Esophagus muscularis mucosa (tissue), 3 donors: ENCODE measurements at regions not wholly inside any gene's neighbourhood (a gene's known extent, or its start where the extent isn't known, plus 50 kb on each side); places are given as distances from the start of the nearest gene placed in this dataset.

Experiments used
- POLR2A ChIP-seq: fragments of 450-650 bp; IDR thresholded peaks from one replicate; pipeline ENCODE4 v1.6.1; 2017; ENCODE audit warnings: antibody characterized with exemption, moderate library complexity, mild to moderate bottlenecking, low read depth
- TF ChIP-seq, protein P1 (sequence below), 3 experiments: fragments of 200-600 bp in 2 of 3; fragments of 450-650 bp in 1 of 3; sonication (generic) in 2 of 3; IDR thresholded peaks; one replicate each; pipeline ENCODE4 v1.5.1; 2017 to 2019; ENCODE audit warnings: antibody characterized with exemption in 3 of 3, mild to moderate bottlenecking in 2 of 3, moderate library complexity in 1 of 3

DNA sequence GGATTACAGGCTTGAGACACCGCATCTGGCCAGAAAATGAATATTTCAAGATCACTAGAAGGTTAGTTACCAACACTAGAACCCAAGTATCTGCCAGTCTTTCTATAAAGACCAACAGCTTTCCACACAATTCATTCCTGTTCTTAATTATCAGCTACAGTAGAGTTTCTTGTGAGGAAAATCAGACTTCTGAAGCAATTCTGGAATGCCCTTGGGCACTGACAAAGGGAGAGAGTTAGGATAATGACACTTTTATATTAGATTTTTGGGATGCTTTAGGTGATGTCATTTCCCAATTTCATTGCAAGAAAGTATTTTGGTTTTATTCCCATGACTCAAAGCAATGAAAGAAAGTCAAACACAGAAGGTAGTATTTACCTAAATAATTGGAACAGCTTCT is 497.0 kb upstream of the TUSC1 start:
- TF ChIP-seq, protein P1, sequence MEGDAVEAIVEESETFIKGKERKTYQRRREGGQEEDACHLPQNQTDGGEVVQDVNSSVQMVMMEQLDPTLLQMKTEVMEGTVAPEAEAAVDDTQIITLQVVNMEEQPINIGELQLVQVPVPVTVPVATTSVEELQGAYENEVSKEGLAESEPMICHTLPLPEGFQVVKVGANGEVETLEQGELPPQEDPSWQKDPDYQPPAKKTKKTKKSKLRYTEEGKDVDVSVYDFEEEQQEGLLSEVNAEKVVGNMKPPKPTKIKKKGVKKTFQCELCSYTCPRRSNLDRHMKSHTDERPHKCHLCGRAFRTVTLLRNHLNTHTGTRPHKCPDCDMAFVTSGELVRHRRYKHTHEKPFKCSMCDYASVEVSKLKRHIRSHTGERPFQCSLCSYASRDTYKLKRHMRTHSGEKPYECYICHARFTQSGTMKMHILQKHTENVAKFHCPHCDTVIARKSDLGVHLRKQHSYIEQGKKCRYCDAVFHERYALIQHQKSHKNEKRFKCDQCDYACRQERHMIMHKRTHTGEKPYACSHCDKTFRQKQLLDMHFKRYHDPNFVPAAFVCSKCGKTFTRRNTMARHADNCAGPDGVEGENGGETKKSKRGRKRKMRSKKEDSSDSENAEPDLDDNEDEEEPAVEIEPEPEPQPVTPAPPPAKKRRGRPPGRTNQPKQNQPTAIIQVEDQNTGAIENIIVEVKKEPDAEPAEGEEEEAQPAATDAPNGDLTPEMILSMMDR (IDR thresholded peaks at IDR 0.05) = no peak
- TF ChIP-seq POLR2A = no peak
